H1 (cell line): ENCODE measurements at regions not wholly inside any gene's neighbourhood (a gene's known extent, or its start where the extent isn't known, plus 50 kb on each side); places are given as distances from the start of the nearest gene placed in this dataset.

Experiments used
- CTCF ChIA-PET: fragments of 300-600 bp; sonication (Branson Sonifier 250); formaldehyde crosslinking; loops from one replicate; lab custom pipeline; 2021; ENCODE audit not compliant: partially characterized antibody; lab: Charles Lee
- POLR2A ChIA-PET: fragments of 300-600 bp; sonication (Branson Sonifier 250); formaldehyde crosslinking; loops from one replicate; lab custom pipeline; 2021; ENCODE audit warnings: inconsistent platforms; ENCODE audit not compliant: partially characterized antibody; lab: Charles Lee
- DNase-seq, 2 experiments: peaks; one replicate each; pipeline versions ENCODE4 v3.0.0 to v3.0.0-alpha.2; 2010 to 2022; ENCODE audit warnings: low spot score in 2 of 2, low read depth in 1 of 2, mixed read lengths in 1 of 2
- FAIRE-seq: peaks from 2 replicates; lab custom pipeline; 2011; peaks lifted over from hg19 to GRCh38; lab: Jason Lieb, UNC
- H2AFZ ChIP-seq: 2 replicates; pipeline ENCODE4 v1.8.1; 2012; ENCODE audit warnings: low read length, inconsistent platforms
- H2AK5ac ChIP-seq: 2 replicates; pipeline ENCODE4 v1.6.1; 2013; ENCODE audit warnings: low read depth, low read length
- H2BK120ac ChIP-seq: replicated peaks from 2 replicates; pipeline ENCODE3; 2013; ENCODE audit warnings: low read depth, low read length, inconsistent platforms
- H2BK12ac ChIP-seq: 2 replicates; pipeline ENCODE4 v1.6.1; 2013; ENCODE audit warnings: low read depth, low read length
- H2BK15ac ChIP-seq: 2 replicates; pipeline ENCODE4 v1.6.1; 2013; ENCODE audit warnings: low read length
- H2BK20ac ChIP-seq: 2 replicates; pipeline ENCODE4 v1.6.1; 2013; ENCODE audit warnings: low read length
- H2BK5ac ChIP-seq: 2 replicates; pipeline ENCODE4 v1.6.1; 2013; ENCODE audit warnings: low read depth, low read length
- H3K14ac ChIP-seq: 2 replicates; pipeline ENCODE4 v1.6.1; 2013; ENCODE audit warnings: inconsistent platforms; ENCODE audit not compliant: insufficient read length
- H3K18ac ChIP-seq: 2 replicates; pipeline ENCODE4 v1.6.1; 2013; ENCODE audit warnings: low read length; ENCODE audit errors: extremely low read depth
- H3K23ac ChIP-seq: 2 replicates; pipeline ENCODE4 v1.6.1; 2013; ENCODE audit warnings: inconsistent platforms; ENCODE audit not compliant: insufficient read length
- H3K23me2 ChIP-seq: 2 replicates; pipeline ENCODE4 v1.6.1; 2013; ENCODE audit warnings: low read depth, low read length
- H3K27ac ChIP-seq: 2 replicates; pipeline ENCODE4 v1.6.1; 2011; ENCODE audit warnings: low read depth, low read length, inconsistent platforms
- H3K27me3 ChIP-seq, 4 experiments: replicated peaks in 1 of 4; 1 replicate in 1 of 4; 2 replicates in 3 of 4; pipeline versions ENCODE4 v1.6.1 to v1.8.1; 2011 to 2013; ENCODE audit warnings: low read length in 3 of 4, mild to moderate bottlenecking in 3 of 4, inconsistent platforms in 2 of 4, mixed read lengths in 2 of 4, moderate library complexity in 1 of 4; ENCODE audit not compliant: control insufficient read depth in 3 of 4, insufficient read depth in 3 of 4; ENCODE audit errors: extremely low read depth in 1 of 4
- H3K36me3 ChIP-seq, 4 experiments: 2 replicates each; pipeline versions ENCODE4 v1.6.1 to v1.8.1; 2011 to 2013; ENCODE audit warnings: mild to moderate bottlenecking in 4 of 4, low read length in 3 of 4, moderate library complexity in 2 of 4, control low read depth in 1 of 4, inconsistent platforms in 1 of 4; ENCODE audit not compliant: insufficient read depth in 4 of 4, control insufficient read depth in 2 of 4
- H3K4ac ChIP-seq: replicated peaks from 2 replicates; pipeline ENCODE3; 2013; ENCODE audit warnings: low read length, low read depth, mixed read lengths, inconsistent platforms; ENCODE audit not compliant: insufficient read length
- H3K4me1 ChIP-seq, 4 experiments: replicated peaks in 1 of 4; 1 replicate in 1 of 4; 2 replicates in 3 of 4; pipeline versions ENCODE4 v1.6.1 to v1.8.1; 2011 to 2013; ENCODE audit warnings: low read length in 3 of 4, inconsistent platforms in 2 of 4, mixed read lengths in 1 of 4; ENCODE audit not compliant: insufficient read depth in 4 of 4, control insufficient read depth in 3 of 4
- H3K4me2 ChIP-seq, 2 experiments: 2 replicates each; pipeline versions ENCODE4 v1.6.1 to v1.8.1; 2011 to 2013; ENCODE audit warnings: low read depth in 2 of 2, low read length in 2 of 2, control low read depth in 1 of 2, inconsistent platforms in 1 of 2, mild to moderate bottlenecking in 1 of 2; ENCODE audit not compliant: insufficient read depth in 1 of 2
- H3K4me3 ChIP-seq, 4 experiments: fragments of 200-600, 300-600 bp in 1 of 4; sonication (generic), shearing (Covaris generic), sonication (Bioruptor Twin) in 1 of 4; 2 replicates each; pipeline versions ENCODE4 v1.5.1 to v1.8.1; 2011 to 2016; ENCODE audit warnings: low read length in 4 of 4, low read depth in 3 of 4, control low read depth in 2 of 4, inconsistent platforms in 2 of 4, mild to moderate bottlenecking in 2 of 4, mixed read lengths in 1 of 4, moderate library complexity in 1 of 4; ENCODE audit not compliant: insufficient read depth in 2 of 4; ENCODE audit errors: extremely low read depth in 1 of 4
- H3K56ac ChIP-seq: replicated peaks from 2 replicates; pipeline ENCODE3; 2013; ENCODE audit warnings: low read depth, mild to moderate bottlenecking, mixed read lengths, low read length, inconsistent platforms; ENCODE audit not compliant: insufficient read length
- H3K79me1 ChIP-seq: 2 replicates; pipeline ENCODE4 v1.6.1; 2013; ENCODE audit warnings: low read depth, low read length, control low read depth
- H3K79me2 ChIP-seq, 2 experiments: 2 replicates each; pipeline versions ENCODE4 v1.6.1 to v1.8.1; 2012 to 2013; ENCODE audit warnings: low read length in 2 of 2, mild to moderate bottlenecking in 2 of 2, inconsistent platforms in 1 of 2; ENCODE audit not compliant: insufficient read depth in 2 of 2, control insufficient read depth in 1 of 2
- H3K9ac ChIP-seq, 4 experiments: replicated peaks in 1 of 4; 1 replicate in 1 of 4; 2 replicates in 3 of 4; pipeline versions ENCODE4 v1.6.1 to v1.8.1; 2011 to 2013; ENCODE audit warnings: low read depth in 3 of 4, low read length in 3 of 4, control low read depth in 2 of 4, mild to moderate bottlenecking in 2 of 4, moderate library complexity in 2 of 4, inconsistent platforms in 1 of 4; ENCODE audit errors: extremely low read depth in 1 of 4
- H3K9me3 ChIP-seq, 2 experiments: 2 replicates each; pipeline versions ENCODE4 v1.6.1 to v1.8.1; 2012 to 2013; ENCODE audit warnings: mild to moderate bottlenecking in 2 of 2, moderate library complexity in 2 of 2, control low read depth in 1 of 2, inconsistent platforms in 1 of 2, low read depth in 1 of 2, low read length in 1 of 2, mixed read lengths in 1 of 2; ENCODE audit not compliant: insufficient read depth in 2 of 2
- H4K20me1 ChIP-seq, 2 experiments: replicated peaks in 1 of 2; 2 replicates each; pipeline versions ENCODE3 to v1.8.1; 2011 to 2013; ENCODE audit warnings: inconsistent platforms in 2 of 2, low read length in 2 of 2, mild to moderate bottlenecking in 1 of 2; ENCODE audit not compliant: insufficient read depth in 2 of 2, control insufficient read depth in 1 of 2
- H4K5ac ChIP-seq: 2 replicates; pipeline ENCODE4 v1.6.1; 2013; ENCODE audit warnings: low read length, low read depth, mixed read lengths, inconsistent platforms; ENCODE audit not compliant: insufficient read length
- H4K8ac ChIP-seq: 2 replicates; pipeline ENCODE4 v1.8.0; 2013; ENCODE audit warnings: mild to moderate bottlenecking, moderate library complexity, low read length, inconsistent platforms; ENCODE audit not compliant: insufficient read depth; ENCODE audit errors: extremely low read depth
- H4K91ac ChIP-seq: replicated peaks from 2 replicates; pipeline ENCODE3; 2013; ENCODE audit warnings: low read length, mixed read lengths, inconsistent platforms; ENCODE audit not compliant: insufficient read length
- CBX8 ChIP-seq: fragments of 300-800, 300-1000 bp; sonication (generic); IDR thresholded peaks from 2 replicates; pipeline ENCODE4 v1.7.1; 2016; ENCODE audit warnings: low read depth, low read length, borderline replicate concordance
- EGR1 ChIP-seq: IDR thresholded peaks from 2 replicates; pipeline ENCODE4 v1.6.1; 2011; ENCODE audit warnings: low read depth, low read length, borderline replicate concordance
- HDAC2 ChIP-seq, 2 experiments: fragments of 300-600 bp in 1 of 2; sonication (generic) in 1 of 2; IDR thresholded peaks; 2 replicates each; pipeline ENCODE4 v1.6.1; 2011 to 2012; ENCODE audit warnings: low read depth in 2 of 2, low read length in 2 of 2, mild to moderate bottlenecking in 2 of 2, moderate library complexity in 2 of 2, borderline replicate concordance in 1 of 2, inconsistent platforms in 1 of 2
- HDAC6 ChIP-seq: IDR thresholded peaks from one replicate; pipeline ENCODE4 v1.7.1; 2012; ENCODE audit warnings: low read depth, mild to moderate bottlenecking, inconsistent platforms, low read length, moderate library complexity
- KDM1A ChIP-seq: fragments of 200-600, 300-600 bp; sonication (generic); IDR thresholded peaks from 2 replicates; pipeline ENCODE4 v1.7.1; 2016; ENCODE audit warnings: mild to moderate bottlenecking, low read length, borderline replicate concordance
- MAFK ChIP-seq: IDR thresholded peaks from 2 replicates; pipeline ENCODE4 v1.6.1; 2012; ENCODE audit warnings: low read depth, mild to moderate bottlenecking, improper control_type of control experiment, low read length
- NRF1 ChIP-seq: IDR thresholded peaks from 2 replicates; pipeline ENCODE4 v1.6.1; 2011; ENCODE audit warnings: mild to moderate bottlenecking, low read depth, low read length, improper control_type of control experiment
- RAD21 ChIP-seq, 2 experiments: IDR thresholded peaks in 1 of 2; conservative IDR thresholded peaks in 1 of 2; 2 replicates each; pipeline ENCODE4 v1.6.1; 2011; ENCODE audit warnings: low read depth in 2 of 2, low read length in 2 of 2, improper control_type of control experiment in 1 of 2, inconsistent platforms in 1 of 2, mild to moderate bottlenecking in 1 of 2, moderate library complexity in 1 of 2
- RXRA ChIP-seq: IDR thresholded peaks from 2 replicates; pipeline ENCODE4 v1.6.1; 2011; ENCODE audit warnings: low read depth, mild to moderate bottlenecking, low read length, moderate library complexity; ENCODE audit not compliant: insufficient read depth
- SAP30 ChIP-seq: fragments of 300-600 bp; sonication (generic); IDR thresholded peaks from 2 replicates; pipeline ENCODE4 v1.7.1; 2012; ENCODE audit warnings: low read length, moderate library complexity, mild to moderate bottlenecking, inconsistent platforms; ENCODE audit not compliant: insufficient read depth, insufficient replicate concordance
- SIRT6 ChIP-seq: IDR thresholded peaks from one replicate; pipeline ENCODE4 v1.7.1; 2012; ENCODE audit warnings: low read length, inconsistent platforms
- SRF ChIP-seq: IDR thresholded peaks from 2 replicates; pipeline ENCODE4 v1.6.1; 2011; ENCODE audit warnings: mild to moderate bottlenecking, low read depth, low read length, moderate library complexity
- TAF7 ChIP-seq: optimal IDR thresholded peaks from 2 replicates; pipeline ENCODE3; 2011; ENCODE audit warnings: low read depth, mild to moderate bottlenecking, inconsistent platforms, low read length, moderate library complexity, borderline replicate concordance
- TCF12 ChIP-seq: IDR thresholded peaks from 2 replicates; pipeline ENCODE4 v1.6.1; 2011; ENCODE audit warnings: low read depth, mild to moderate bottlenecking, low read length
- TEAD4 ChIP-seq: IDR thresholded peaks from 2 replicates; pipeline ENCODE4 v1.6.1; 2012; ENCODE audit warnings: low read depth, low read length, inconsistent platforms, mixed read lengths
- WGBS, 2 experiments: shearing (Covaris generic) in 1 of 2; methylation state at CpG; one replicate each; pipeline versions ENCODE4 v1.1.6 to v1.1.7; 2013 to 2015; ENCODE audit warnings: low lambda C conversion rate in 2 of 2, mixed read lengths in 2 of 2, inconsistent platforms in 1 of 2, low coverage in 1 of 2, missing lambda C conversion rate in 1 of 2; ENCODE audit not compliant: insufficient replicate concordance in 2 of 2, insufficient coverage in 1 of 2, insufficient read length in 1 of 2; ENCODE audit errors: extremely low coverage in 1 of 2, missing lambda C conversion rate in 1 of 2; 5-methylcytosine and 5-hydroxymethylcytosine counted together

DNA sequence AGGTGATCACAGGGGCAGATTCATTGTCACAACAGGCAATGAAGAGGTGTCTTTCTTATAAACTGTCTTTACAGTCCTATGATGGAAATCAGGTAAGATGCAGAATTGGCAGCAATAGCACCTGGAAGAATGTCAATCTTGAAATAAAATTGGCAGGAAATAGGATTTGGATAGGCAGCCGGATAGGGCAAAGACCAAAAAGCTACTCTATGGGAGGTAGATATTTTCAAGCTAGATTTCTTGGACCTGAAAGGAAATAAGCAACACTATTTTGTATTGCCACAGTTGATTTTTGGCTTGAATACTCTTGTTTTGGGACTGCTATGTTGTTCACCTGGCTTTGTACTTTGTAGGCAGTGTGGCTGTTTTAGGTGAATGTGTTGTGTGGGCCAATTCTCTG lies 314.2 kb downstream of the SLC7A11 start:
- H3K36me3 ChIP-seq = no peaks in the 10 kb centered on the region
- H3K79me2 ChIP-seq = no peaks in the 10 kb centered on the region
- H3K56ac ChIP-seq = no peak overlapping the region
- H2BK20ac ChIP-seq = no peak overlapping the region
- H2BK12ac ChIP-seq = no peak overlapping the region
- H3K27me3 ChIP-seq = no peaks in the 10 kb centered on the region
- no peak overlapping the region for H2AFZ ChIP-seq
- TF ChIP-seq RAD21 (IDR thresholded peaks at IDR 0.05 in 1 of 2, conservative IDR thresholded peaks at IDR 0.05 in 1 of 2; ENCODE audit: low read depth in 2 of 2, low read length in 2 of 2) (no peak), CBX8 (no peak), SRF (no peak), NRF1 (no peak), EGR1 (no peak), KDM1A (no peak), SIRT6 (no peak), TEAD4 (no peak), TCF12 (no peak), HDAC6 (no peak), SAP30 (no peak), TAF7 (no peak), HDAC2 (IDR thresholded peaks at IDR 0.05; ENCODE audit: borderline replicate concordance in 1 of 2, low read depth in 2 of 2, low read length in 2 of 2) (no peak), MAFK (no peak), RXRA (no peak)
- H3K18ac ChIP-seq = no peak overlapping the region
- H3K4ac ChIP-seq = no peak overlapping the region
- no peak overlapping the region for H3K23ac ChIP-seq
- H2BK120ac ChIP-seq = no peak overlapping the region
- no peak overlapping the region for H3K9ac ChIP-seq
- H4K8ac ChIP-seq = no peak overlapping the region
- H3K9me3 ChIP-seq = no peaks in the 10 kb centered on the region
- no peaks in the 10 kb centered on the region for H3K23me2 ChIP-seq
- 88% methylated on average over 1 of the region's 1 CpG; no CpG with 5 or more reads in 1 of the 2 experiments for WGBS, 2 experiments
- no peak overlapping the region for H3K4me3 ChIP-seq
- H2BK5ac ChIP-seq = no peak overlapping the region
- no peak overlapping the region for H4K5ac ChIP-seq
- no peak overlapping the region for H2BK15ac ChIP-seq
- DNase-seq (no peak), FAIRE-seq (no peak)
- CTCF ChIA-PET = no interaction called here
- no peaks in the 10 kb centered on the region for H3K4me1 ChIP-seq
- no peak overlapping the region for H4K91ac ChIP-seq
- no peak overlapping the region for H2AK5ac ChIP-seq
- no peaks in the 10 kb centered on the region for H4K20me1 ChIP-seq
- POLR2A ChIA-PET = no interaction called here
- H3K79me1 ChIP-seq = no peaks in the 10 kb centered on the region
- H3K27ac ChIP-seq = no peak overlapping the region
- H3K4me2 ChIP-seq = no peak overlapping the region
- no peak overlapping the region for H3K14ac ChIP-seq
